HuH-7 (cell line): ENCODE measurements at regions not wholly inside any gene's neighbourhood (a gene's known extent, or its start where the extent isn't known, plus 50 kb on each side); places are given as distances from the start of the nearest gene placed in this dataset.
"Not testable (repeated sequence)": the region's sequence is repeated elsewhere in the genome, so short reads cannot be mapped to it uniquely, and the experiment has no call there.

Experiments
- DNase-seq: peaks from one replicate; pipeline ENCODE4 v3.0.0; 2011; ENCODE audit warnings: low spot score

- no peak for DNase-seq
These were observed 222.4 kb downstream of the ANTXR2 start for GRCh38 chr4:79850626-79851025.

- DNase-seq = no peak
These were observed 224.7 kb downstream of the ANTXR2 start for GRCh38 chr4:79848329-79848728.

- DNase-seq = no peak
These were observed 225.6 kb downstream of the ANTXR2 start for GRCh38 chr4:79847411-79847810.

- DNase-seq = no peak
These were observed 230.9 kb downstream of the ANTXR2 start for GRCh38 chr4:79842162-79842561.

- DNase-seq = no peak
These were observed 239.2 kb downstream of the ANTXR2 start for GRCh38 chr4:79833857-79834256.

GRCh38 chr4:79831701-79832514, 241.1 kb downstream of the ANTXR2 start:
- no peak for DNase-seq

- DNase-seq = no peak
These were observed 241.9 kb downstream of the ANTXR2 start for GRCh38 chr4:79831119-79831528.

GRCh38 chr4:79827283-79827682, 245.7 kb downstream of the ANTXR2 start:
- DNase-seq = no peak

GRCh38 chr4:79823148-79823763, 249.8 kb downstream of the ANTXR2 start:
- no peak for DNase-seq

GRCh38 chr4:79820427-79820826, 252.6 kb downstream of the ANTXR2 start:
- peak; percentile 1 for DNase-seq

- not testable (repeated sequence) for DNase-seq
These were observed 265.1 kb downstream of the ANTXR2 start for GRCh38 chr4:79807933-79808332.

- DNase-seq = no peak
These were observed 275.0 kb downstream of the ANTXR2 start for GRCh38 chr4:79798047-79798446.

GRCh38 chr4:79796948-79797347, 276.1 kb downstream of the ANTXR2 start:
- no peak for DNase-seq

- DNase-seq = no peak
These were observed 284.1 kb downstream of the ANTXR2 start for GRCh38 chr4:79788884-79789283.

GRCh38 chr4:79780129-79780528, 292.9 kb downstream of the ANTXR2 start:
- no peak for DNase-seq

GRCh38 chr4:79772510-79772909, 300.5 kb downstream of the ANTXR2 start:
- DNase-seq = no peak

GRCh38 chr4:79764120-79764519, 308.9 kb downstream of the ANTXR2 start:
- DNase-seq = no peak

- no peak for DNase-seq
These were observed 309.4 kb downstream of the ANTXR2 start for GRCh38 chr4:79763486-79764075.

- no peak for DNase-seq
These were observed 313.2 kb downstream of the ANTXR2 start for GRCh38 chr4:79759793-79760192.

GRCh38 chr4:79757600-79757999, 315.4 kb downstream of the ANTXR2 start:
- DNase-seq = no peak

- DNase-seq = no peak
These were observed 316.7 kb downstream of the ANTXR2 start for GRCh38 chr4:79756140-79756895.

GRCh38 chr4:79748835-79749234, 324.2 kb downstream of the ANTXR2 start:
- no peak for DNase-seq

- no peak for DNase-seq
These were observed 325.8 kb downstream of the ANTXR2 start for GRCh38 chr4:79747252-79747651.
